HG03196 (cell line): ENCODE measurements at regions not wholly inside any gene's neighbourhood (a gene's known extent, or its start where the extent isn't known, plus 50 kb on each side); places are given as distances from the start of the nearest gene placed in this dataset.

Experiments
- ATAC-seq: cut with Tn5 transposase; IDR thresholded peaks from one replicate; pipeline ENCODE4 v1.9.1; 2021; ENCODE audit not compliant: unreplicated experiment

DNA sequence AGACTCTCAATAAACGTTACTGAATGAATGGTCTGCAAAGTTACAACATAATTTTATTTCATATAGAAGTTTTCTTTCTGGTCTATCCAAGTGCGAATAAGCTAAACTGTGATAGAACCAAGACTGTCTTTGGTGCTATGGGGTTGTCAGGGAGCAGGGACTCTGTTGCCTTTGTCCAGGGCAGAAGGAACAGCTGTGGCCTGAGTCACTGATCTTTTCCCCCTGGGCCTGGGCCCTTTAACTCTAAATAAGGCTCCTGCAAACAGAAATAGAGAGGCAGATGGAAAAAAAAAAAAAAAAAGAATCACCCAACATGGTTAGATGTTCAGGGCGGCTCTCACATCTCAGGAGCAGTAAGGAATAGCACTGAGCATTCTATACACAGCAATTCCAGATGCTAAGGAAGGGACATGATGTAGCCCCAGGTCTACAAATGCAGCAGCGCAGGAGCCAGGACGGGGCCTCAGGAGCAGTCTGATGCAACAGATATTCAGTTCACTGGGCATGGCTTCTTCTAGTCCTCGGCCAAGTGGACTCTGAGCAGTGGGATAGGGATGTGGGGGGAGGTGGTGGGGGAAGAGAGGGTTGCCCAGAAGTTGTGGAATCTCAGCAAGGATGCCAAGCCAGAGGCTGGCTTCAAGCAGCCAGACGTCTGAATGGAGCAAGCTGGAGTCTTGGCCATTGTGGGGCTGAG lies 247.1 kb upstream of the SIX2 start:
- ATAC-seq: no peak

DNA sequence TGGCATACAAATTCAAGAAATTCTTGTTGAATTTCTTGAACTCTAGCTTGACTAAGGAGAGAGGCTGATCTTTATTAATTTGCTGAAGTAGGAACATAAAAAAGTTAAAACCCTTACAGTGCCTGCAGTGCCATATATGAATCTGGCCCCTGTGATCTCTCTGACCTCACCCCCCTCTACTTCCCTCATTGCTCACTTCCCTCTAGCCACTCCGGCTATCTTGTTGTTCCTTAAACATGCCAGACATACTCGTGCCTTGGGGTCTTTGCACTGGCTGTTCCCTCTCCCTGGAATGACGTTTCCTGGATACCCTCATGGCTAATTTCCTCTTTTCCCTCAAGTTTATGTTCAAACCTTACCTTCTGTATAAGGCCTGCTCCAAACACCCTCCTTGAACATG lies 246.3 kb upstream of the SIX2 start:
- ATAC-seq: no peak

DNA sequence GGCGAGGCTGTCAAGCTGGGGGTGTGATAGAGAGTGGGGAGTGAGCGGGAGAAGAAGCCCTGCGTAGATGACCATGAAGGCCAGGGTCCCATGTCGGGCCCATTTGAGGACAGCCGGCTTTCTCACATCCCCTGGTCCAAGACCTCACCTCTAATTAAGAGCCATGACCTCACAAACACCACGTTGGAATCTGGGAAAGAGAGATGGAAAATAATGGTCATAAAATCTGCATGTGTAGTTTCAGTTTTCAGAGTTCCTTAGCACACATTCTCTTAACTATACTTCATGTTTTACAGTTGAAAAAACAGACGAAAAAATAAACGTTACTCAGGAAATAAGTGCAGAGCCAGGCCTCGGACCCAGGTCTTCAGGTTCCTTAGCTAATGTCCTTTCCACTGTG lies 244.8 kb upstream of the SIX2 start:
- ATAC-seq: no peak

DNA sequence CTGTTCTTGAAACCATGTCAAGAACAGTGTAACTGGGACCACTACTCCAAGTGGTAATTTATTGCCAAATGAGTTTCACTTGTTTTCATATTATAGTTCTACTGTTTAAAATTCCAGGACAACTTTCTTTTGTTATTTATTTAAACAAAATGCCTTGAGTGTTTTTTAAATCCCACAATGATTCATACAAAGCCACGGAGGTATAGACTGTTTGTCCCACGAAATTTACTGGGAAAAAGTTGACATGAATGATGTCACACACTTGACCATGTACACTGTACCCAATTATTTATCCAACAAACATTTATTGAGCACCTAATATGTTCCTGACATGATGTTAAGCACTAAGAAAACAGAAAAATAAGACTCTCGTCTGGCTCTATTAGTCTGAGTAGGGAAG lies 243.9 kb upstream of the SIX2 start:
- ATAC-seq: no peak

DNA sequence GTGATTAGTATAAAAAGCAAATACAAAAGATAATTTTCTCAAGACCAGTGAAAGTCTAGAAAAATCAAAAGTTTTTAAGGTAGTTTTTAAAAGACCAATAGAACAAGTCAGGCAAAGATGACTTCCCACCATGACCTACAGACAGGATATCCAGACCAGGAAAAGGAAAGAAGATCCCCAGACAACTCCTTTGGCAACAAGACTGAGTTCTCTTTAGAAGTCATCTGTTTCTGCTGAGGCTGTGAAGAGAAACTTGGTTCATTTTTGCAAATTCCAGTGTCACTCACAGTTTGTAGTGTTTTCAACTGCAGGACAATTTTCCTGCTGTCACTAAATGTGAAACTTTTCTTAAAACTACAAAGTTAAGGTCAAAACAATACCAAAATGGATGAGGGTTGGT lies 240.9 kb upstream of the SIX2 start:
- ATAC-seq: no peak

DNA sequence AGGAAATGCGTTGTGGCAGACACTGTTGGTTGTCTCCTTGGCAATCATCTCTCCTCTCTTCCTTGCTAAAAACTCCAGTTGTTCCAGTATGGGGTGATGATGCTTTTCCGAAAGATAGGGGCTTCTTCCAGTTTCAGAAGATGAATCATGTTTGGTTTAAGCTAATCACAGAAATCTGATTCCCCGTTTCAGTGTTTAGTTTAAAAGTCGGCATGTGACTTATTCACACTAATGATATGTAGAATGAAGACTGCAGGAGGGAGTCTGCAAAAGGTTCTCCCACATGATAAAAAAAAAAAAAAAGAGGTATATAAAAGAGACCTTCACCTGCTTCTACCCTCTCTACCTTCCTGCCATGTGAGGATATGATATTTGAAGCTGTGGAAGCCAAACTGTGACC lies 239.0 kb upstream of the SIX2 start:
- ATAC-seq: no peak

DNA sequence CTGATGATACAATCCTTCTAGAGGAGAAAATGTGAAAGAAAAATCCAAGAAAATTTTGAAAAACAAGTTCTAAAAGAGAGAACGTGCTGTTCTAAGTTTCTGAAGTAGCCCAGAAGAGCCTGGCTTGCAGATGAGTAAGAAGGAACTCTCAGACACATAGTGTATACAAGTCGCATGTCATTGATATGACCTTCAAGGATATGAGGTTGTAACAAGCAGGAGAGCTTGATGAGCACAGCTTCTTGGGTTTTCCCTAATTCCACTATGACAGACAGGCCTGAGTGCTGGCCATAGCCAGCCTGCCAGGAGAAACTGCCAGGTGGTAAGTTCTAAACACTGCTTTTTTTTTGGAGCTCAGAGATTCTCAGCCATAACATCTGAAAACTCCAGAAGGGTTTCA lies 235.7 kb upstream of the SIX2 start:
- ATAC-seq: no peak

DNA sequence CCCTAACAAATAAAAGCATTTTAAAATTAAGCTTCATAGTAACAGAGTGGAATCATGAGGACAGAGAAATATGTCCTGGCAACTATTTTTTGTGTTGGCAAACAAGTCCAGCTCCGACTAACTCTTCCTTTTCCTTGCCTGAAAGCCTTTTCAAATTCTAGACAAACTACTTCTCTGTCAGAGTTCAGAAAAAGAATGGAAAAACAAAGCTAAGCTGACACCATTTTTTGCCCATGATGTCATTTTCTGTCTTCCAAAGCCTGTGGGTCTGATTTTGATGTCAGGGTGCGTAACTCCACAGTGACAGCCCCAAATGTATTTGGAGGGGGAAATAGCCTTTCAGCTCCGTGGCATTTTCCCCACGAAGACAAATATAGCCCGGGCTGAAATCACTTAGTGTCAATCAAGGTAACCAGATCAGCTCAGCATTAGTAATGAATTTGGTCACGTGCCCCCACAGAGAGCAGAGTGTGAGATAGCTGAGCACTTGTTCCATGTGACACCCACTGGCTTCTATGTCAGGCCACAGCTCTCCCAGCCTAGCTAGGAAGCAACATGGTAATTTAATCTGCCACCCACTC lies 233.0 kb upstream of the SIX2 start:
- ATAC-seq: no peak

DNA sequence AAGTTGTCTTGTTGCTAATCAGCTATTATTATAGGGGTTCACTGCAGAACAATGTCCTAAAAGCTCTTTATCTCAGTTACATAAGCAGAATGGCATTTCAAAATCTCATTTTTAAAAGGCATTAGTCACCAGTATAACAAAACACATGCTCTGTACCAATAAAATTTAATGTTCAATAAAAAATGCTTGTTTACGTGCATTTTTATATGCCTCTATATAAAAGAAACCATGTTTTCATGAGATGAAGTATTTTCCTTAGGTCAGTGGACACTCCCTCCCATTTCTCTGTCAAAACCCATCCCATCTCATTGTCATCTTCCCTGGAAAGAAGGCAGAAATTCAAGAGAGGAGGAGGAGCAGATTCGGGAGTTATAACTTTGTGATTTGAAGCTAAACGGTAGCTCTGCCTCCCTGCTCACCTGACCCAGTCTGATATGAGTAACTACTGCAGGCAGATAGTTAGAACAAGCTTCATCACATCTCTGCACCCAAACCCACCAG lies 231.9 kb upstream of the SIX2 start:
- ATAC-seq: no peak

DNA sequence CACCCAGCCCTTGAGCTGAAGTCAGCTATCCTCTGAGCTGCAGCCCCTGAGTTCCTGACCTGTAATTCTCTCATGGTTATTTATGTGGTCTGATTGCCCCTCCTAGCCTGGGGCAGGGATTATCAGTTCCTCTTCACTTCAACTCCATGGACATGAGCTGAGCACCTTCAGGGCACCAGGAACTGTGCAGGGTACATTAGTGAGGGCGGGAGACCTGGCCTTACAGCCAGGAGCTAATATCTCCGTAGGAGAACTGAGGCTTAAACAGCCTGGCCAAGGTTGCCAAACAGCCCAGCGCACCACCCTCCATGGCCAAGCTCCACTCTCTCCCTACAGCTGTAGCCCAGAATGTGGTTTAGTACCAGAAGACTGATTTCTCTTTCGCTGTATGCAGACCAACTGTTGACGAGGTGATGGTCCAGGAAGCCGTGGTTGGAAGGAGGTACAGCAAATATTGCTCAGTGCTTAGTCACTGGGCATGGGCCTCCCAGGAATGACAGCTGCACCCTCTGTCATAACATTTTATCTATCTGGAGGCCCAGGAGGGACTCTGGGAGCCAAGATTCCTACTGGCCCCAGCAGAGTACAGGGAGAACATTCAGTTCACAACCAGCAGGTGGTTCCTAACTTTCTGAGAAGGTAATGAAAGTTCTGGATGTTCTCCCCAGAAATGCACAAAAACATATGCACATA lies 228.7 kb upstream of the SIX2 start:
- ATAC-seq: no peak

DNA sequence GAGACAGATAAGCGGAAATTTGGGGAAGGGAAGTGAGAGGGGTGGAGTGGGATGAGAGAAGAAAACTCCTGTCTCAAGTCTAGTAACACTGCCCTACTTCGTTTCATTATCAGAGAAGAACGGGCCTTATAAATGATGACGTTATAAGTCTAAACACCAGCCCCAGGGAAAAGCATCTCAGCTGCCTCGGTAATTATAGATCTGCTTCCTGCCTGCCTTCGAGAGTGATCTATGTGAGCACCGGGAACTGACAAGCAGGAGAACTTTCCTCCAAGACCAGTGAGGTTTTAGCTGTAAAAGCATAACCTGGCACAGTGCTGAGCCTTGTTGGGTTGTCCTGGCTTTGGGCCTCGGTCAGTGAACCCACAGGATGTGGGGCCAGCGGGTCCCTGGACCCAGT lies 227.9 kb upstream of the SIX2 start:
- no peak for ATAC-seq

DNA sequence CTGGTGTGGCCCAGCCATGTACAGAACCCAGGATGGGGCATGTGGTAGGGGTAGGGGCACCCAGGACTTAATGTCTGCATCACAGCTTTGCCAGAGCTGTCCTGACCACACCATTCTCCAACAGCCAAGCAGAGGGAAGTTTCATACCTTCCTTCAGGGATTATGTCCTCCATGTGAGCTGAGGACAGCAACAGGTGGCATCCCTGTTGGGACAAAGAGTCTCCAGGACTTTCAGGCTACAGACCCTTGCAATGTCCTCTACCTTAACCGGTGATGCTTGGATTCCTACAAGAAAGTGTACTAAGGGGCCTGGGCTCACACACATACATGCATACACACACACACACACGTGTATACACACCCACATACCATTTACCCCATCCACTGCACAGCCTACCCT lies 227.0 kb upstream of the SIX2 start:
- no peak for ATAC-seq

DNA sequence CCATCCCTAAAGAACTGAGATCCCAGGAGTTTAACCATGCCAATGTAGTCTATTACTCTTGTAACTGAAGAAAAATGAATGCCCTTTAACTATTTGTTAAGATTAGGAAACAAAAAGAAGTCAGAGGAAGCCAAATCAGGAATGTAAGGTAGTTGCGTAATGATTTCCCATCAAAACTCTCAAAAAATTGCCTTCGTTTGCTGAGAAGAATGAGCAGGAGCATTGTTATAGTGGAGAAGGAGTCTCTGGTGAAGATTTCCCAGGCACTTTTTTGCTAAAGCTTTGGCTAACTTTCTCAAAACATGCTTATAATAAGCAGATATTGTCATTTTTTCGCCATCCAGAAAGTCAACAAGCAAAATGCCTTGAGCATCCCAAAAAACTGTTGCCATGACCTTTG lies 224.0 kb upstream of the SIX2 start:
- no peak for ATAC-seq

DNA sequence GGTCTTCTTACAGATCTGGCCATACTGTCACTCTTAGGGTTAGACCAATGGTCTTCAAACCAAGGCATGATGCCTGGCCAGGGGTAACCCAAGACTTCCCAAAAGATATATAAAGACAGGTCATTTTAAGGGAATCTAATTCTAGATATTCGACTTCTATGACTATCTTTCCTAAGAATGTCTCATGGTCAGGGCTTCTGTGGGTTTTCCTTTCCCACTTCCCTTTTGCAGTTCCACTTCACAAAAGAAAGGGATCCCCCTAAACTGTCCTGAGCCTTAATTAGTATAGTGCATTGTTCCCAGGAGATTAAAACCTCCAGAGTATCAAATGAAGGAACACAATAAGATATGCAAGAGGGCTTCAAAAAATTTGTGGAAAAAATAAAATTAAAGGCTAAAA lies 223.6 kb upstream of the SIX2 start:
- ATAC-seq: no peak

DNA sequence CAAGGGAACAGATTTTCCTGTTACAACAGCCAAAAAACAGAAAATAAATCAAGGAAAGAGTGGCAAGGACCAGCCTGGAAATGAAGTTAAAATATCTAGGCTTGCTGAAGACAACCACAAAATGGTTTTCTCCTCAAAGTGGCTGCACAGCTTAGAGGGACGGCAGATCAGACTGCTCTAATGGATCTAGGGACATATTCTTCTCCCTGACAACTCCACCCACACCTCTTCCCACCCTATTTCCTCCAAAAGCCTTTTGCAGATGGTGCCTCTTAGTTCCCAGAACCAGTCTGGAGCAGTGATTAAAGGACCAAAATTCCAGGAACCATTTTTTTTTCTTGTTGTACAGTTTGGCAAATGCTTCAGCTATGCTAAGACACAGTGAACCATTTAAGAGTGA lies 220.2 kb upstream of the SIX2 start:
- no peak for ATAC-seq

DNA sequence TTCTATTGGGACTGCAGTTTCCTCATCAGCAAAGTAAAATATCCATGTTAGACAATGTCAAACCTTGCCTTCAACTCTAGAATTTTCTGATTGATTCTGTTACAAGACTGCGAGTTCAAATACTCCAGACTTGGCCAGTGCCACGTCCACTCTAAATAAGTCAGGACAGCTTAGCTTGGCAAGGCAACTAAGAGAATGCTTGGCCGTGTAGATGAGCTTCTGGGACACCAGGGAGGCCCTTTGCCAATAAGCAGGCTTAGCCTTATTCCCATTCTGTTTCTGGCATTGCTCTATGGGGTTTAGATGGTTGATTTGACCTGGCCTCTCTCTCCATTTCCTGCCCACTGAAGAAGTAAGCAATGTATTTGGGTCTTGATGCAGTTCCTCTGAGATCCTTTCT lies 218.1 kb upstream of the SIX2 start:
- no peak for ATAC-seq

DNA sequence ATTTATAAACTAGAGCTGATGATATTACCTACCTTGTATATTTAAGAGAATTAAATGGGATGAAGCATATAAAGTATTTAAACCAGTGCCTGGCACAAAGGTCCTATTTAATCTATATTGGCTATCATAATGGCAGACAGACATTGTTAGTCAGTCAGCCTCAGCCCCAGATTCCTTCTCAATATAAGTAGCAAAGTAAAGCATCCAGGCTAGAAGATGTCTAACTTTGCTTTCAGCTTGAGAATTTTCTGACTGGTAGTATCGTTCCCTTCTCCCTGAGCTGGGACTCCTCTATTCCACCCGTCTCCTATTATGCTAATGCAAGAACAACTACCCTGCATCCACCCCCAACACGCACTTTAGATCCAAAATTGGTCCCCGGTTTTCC lies 215.7 kb upstream of the SIX2 start:
- ATAC-seq: no peak

DNA sequence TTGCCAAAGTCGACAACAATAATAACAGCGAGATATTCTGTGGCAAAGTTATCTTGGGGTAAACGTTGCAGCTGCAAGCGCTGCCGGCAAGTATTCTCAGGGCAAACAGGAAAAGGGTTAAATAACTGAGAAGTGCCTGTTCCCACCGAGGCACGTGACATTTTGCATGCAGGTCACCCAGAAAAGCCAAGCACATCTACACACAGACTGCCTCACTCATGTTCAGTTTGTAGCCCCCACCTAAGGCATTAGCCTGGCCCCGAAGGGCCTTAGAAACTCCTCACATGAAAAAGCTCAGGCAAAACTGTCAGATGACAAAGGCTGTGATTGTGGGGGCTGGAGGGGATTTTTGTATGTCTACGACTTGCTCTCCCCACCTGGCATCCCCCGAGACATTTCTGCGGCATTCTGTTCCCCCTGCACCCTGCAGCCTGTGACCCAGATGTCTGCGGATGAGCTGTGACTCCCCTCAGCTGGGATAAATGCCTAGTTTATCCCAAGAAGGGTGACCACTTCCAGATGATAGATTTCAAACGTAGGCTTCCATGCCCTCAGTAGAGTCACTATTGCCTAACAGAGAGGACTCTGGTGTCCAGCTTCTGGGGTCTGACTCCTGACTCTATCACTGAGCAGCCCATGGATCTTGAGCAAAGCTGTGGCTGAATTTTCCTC lies 215.2 kb upstream of the SIX2 start:
- ATAC-seq: no peak

DNA sequence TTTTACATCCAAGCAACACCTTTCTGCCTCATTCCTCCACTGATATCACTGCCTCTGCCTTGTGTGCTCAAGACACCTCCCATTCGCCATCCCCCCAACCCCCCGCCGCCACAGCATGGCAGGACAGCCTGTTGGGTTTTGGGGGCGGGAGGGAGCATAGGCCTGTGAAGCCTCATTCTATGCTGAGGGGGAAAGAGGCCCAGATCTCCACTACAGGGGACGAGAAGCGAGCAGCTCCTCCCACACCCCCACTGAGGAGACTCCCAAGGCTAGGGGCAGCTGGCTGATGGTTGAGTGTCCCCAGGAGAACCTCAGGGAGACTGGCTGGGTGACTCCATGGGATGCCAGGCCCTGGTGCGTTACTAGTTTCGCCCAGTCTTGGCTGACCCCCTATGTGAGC lies 214.3 kb upstream of the SIX2 start:
- ATAC-seq: no peak

DNA sequence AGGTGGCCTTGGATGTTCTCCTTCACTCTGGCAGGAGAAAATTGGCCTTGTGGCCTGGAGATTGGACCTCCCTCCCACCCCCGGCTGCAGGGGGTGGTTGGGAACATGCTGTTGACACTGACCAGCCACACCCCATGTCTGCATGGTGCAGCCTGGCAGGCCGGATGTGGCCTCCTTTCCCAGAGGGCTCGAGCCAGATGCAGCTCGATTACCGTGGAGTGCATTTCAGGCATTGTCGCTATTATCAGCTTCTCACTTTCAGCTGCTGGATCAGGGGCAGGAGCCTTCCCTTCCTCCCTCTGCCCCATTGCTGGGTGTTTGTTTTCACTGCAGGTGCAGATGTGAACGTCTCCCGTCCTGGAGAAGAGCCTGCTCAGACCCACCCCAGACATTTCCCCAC lies 211.0 kb upstream of the SIX2 start:
- ATAC-seq: no peak

DNA sequence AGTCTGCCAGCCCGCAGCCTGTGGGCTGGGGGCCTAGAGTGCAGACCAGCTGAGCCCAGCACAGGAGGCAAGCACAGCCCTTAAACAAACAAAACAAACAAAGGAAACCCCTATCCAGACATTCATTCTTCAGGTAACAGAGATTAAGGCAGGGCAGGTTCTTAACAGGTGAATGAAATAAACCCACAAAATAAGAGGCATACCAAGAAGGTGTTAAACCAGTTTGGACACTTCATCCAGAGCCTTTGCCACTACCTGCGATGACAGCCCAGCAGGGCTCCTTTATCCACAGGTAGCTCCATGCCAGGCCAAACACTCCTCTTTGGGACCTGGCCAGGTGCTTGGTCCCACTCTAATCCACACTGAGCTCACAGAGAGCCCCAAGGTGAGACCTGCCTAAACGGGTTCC lies 209.7 kb upstream of the SIX2 start:
- ATAC-seq: no peak

DNA sequence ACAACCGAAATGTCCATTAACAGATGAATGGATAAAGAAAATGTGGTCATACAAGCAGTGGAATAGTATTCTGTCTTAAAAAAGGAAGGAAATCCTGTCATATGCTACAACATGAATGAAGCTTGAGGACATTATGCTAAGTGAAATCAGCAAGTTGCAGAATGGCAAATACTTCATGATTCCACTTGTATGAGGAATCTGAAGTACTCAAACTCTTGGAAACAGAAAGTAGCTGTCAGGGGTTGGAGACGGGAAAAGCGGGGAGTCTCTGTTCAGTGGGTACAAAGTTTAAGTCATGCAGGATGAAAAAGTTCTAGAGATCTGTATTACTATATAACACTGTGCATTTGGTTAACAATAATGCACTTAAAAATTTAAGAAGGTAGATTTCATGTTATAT lies 209.0 kb upstream of the SIX2 start:
- no peak for ATAC-seq
